ENCODE measurements at regions not wholly inside any gene's neighbourhood (a gene's known extent, or its start where the extent isn't known, plus 50 kb on each side); places are given as distances from the start of the nearest gene placed in this dataset.

GRCh38 chr7:17697128-17697881 is 243.0 kb downstream of the SNX13 start:
- no peak for DNase-seq

DNA sequence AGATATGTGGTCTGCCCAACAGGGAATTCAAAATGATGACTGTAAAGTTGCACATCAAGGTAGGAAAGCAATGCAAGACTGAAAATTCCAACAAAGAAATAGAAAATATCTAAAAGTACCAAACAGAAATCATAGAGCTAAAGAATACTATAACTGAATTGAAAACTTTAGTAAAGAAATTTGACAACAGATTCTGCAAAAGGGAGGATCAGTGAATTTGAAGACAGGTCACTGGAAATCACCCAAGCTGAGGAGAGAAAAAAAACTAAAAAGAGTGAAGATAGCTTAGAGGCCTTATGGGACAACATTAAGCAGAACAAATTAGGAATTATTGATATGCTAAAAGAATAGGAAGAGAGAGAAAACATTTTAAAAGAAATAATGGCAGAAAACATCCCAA is 240.6 kb downstream of the SNX13 start:
- no peak for DNase-seq

DNA sequence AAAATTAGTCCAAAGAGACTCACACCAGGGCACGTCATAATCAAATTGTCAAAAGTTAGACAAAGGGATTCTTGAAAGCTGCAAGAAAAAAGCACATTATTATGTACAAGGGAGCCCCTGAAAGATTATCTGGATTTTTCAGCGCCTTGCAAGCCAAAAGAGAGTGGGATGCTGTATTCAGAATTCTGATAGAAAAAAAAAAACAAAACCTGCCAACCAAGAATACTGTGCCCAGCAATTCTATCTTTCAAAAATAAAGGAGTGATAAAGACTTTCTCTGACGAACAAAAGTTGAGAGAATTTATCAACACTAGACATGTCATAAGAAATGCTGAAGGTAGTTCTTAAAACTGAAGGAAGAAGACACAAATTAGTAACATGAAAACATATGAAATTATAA is 240.2 kb downstream of the SNX13 start:
- no peak for DNase-seq

- no peak for DNase-seq
These were observed 234.0 kb downstream of the SNX13 start for GRCh38 chr7:17706275-17706674.

DNA sequence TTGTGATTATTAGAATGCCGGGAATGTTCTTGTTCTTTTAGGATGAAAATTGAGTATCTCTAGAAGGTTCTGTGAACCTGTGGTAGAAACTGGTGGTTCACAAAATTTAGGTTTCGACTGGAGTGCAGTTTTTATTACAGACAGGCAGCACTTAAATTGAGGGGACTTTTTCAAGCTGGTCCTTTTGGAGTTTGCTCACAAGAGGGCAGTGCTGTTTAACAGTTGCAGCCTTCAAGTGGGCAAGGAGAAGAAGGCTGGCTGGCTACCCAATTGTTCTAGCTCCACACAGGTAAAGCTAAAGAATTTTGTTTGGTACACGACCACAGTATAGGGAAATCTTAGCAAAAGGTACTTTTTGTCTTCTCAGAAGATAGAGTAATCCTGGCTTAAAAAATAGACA is 233.6 kb downstream of the SNX13 start:
- DNase-seq, result peak; percentile 57

- no peak for DNase-seq
These were observed 231.2 kb downstream of the SNX13 start for GRCh38 chr7:17709127-17709526.

DNA sequence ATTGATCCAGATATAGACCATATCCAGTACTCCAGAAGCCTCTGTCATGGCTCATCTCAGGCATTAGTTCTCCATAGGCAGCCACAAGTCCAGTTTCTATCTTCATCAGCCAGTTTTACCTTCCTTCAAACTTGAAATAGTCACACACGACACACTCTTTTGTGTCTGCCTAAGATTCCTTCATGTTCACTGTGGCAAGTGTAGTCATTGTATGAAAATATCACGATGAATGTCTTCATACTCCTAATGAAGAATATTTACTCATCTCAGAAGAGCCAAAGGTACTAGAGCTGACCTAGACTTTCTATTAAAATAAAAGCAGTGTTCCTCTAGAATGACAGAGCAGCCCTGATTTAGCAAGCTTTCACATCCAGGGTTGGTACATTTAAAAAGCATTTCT is 230.7 kb downstream of the SNX13 start:
- no peak for DNase-seq

DNA sequence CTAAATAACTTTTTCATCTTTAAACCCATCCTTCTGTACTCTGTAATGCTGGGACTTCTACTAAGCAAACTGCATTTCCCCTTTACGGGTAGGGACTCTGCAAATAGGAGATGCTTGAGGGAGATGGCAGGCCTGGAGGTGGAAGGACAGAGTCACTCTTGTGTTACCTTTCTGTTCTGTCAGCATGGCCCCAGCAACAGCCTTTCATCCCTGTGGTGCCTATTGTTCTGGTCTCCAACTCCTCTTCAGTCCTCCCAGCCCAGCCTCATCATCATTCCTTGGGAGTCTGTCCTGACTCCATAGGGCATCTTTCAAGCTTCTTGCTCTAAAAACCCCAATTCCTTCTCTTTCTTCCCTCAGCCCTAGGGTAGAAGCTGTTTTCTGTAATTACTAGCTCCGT is 230.0 kb downstream of the SNX13 start:
- no peak for DNase-seq

GRCh38 chr7:17713584-17713983 is 226.7 kb downstream of the SNX13 start:
- DNase-seq, result no peak

GRCh38 chr7:17716816-17717215 is 223.5 kb downstream of the SNX13 start:
- no peak for DNase-seq

- no peak for DNase-seq
These were observed 220.3 kb downstream of the SNX13 start for GRCh38 chr7:17719998-17720397.

DNA sequence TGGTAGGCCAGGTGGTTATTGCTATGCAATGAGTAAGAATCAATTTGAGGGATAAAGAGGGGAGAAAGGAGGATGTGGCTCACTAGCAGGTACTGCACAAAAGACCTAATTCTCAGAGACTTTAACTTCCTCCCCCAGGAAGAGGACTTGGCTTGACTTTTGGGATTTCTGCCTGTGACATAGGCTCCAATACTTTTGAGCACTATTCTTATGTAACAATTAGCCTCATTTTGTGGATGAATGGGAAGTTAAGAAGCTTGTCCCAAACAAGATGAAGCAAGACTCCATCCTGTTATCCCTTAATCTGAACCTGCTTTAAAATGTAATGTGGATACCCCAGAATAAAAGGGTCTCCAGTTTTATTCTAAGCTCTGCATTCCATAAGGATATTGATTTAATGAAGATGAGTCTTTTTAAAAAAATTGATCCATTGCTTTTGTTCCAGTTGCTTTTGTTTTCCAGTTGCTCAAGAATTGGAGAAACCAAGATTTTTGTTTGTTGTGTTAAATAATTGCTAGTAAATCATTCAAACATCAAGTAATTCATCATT is 218.5 kb downstream of the SNX13 start:
- no peak for DNase-seq

- DNase-seq, result no peak
These were observed 217.5 kb downstream of the SNX13 start for GRCh38 chr7:17722798-17723197.

GRCh38 chr7:17725821-17726220 is 214.5 kb downstream of the SNX13 start:
- no peak for DNase-seq

GRCh38 chr7:17732083-17732482 is 208.2 kb downstream of the SNX13 start:
- no peak for DNase-seq
